D721Med (cell line): ENCODE measurements at regions not wholly inside any gene's neighbourhood (a gene's known extent, or its start where the extent isn't known, plus 50 kb on each side); places are given as distances from the start of the nearest gene placed in this dataset.

Experiments used
- DNase-seq: peaks from one replicate; pipeline ENCODE4 v3.0.0; 2011; ENCODE audit warnings: low spot score; ENCODE audit not compliant: insufficient read length
- FAIRE-seq: peaks from 2 replicates; lab custom pipeline; 2011; peaks lifted over from hg19 to GRCh38; lab: Jason Lieb, UNC
- CTCF ChIP-seq: IDR thresholded peaks from 2 replicates; pipeline ENCODE4 v1.5.1; 2012; ENCODE audit warnings: mild to moderate bottlenecking, control low read depth; ENCODE audit not compliant: insufficient read depth; ENCODE audit errors: missing control alignments

- FAIRE-seq (no peak), DNase-seq (no peak)
- TF ChIP-seq CTCF, result no peak
Measured at GRCh38 chr11:129324533-129325175, 51.0 kb upstream of the BARX2 start.

DNA sequence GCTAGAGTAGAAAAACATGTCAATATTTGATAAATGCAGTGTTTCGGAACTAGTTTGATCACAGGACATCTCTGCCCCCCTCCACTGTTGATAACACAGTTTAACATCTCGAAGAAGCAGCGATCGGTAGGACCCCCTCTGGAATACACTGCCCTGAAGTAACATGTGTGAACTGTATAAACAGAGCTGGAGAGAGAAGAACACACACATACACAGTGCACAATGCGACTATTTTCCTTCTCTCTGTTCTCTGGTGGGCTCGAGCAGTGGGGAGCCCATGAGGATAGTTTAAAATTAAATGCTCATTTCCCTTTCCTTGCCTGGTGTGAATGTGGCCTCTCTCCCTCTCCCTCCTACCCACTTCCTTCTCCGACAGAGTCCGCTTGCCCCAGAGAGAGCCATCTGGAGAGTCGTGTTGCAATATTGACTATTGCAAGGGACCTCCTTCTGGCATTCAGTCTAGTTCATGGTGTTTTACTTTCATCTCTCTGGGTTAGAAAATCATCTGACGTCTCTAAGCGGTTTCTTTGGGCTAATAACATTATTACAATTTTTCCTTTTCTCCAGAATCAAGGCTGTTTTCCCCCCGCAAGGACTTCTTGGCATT, 51.6 kb upstream of the BARX2 start:
- FAIRE-seq (no peak), DNase-seq (no peak)
- no peak for TF ChIP-seq CTCF

GRCh38 chr11:129322941-129323340, 52.7 kb upstream of the BARX2 start:
- no peak for TF ChIP-seq CTCF

DNA sequence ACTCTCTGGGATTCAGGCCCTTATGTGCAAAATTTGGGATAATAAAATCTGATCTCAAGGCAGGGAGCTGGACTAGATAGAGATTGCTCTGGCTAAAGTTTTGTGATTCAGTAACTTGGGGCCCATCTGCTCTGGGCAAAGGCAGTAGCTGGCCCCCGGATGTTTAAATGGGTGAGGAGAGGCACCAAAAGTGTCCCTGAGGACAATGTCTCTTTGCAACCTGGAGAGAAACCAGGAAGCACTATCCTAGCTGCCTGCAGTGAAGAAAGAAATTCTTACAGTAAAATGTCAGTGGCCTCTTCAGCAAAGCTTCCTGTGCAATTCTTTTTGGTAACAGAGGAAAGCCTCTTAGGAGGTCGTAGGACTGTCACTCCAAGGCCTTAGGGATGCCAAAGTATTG, 54.6 kb upstream of the BARX2 start:
- DNase-seq (no peak), FAIRE-seq (no peak)
- no peak for TF ChIP-seq CTCF

More at GRCh38 chr11:129322941-129323340, 52.7 kb upstream of the BARX2 start:
- FAIRE-seq (no peak), DNase-seq (no peak)

DNA sequence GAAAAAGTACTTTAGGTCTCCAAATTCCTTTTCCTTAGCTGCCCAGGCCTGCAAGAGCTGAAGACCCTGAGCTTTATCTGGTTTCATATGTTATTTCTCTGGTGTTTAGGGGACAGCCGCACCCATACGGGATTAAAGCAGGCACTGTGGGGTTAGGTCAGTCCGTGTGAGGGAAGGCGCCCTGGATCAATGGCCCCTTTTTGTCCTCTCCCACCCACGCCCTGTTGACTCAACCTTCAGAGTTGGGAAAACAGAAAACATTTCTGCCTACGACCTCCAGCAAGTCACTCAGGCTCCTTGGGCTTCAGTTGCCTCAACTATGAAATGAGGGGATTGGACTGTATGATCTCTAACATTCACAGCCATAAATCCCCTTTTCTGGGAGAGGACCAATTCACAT, 55.2 kb upstream of the BARX2 start:
- DNase-seq, result no peak
- no peak for TF ChIP-seq CTCF
- FAIRE-seq, result no peak

DNA sequence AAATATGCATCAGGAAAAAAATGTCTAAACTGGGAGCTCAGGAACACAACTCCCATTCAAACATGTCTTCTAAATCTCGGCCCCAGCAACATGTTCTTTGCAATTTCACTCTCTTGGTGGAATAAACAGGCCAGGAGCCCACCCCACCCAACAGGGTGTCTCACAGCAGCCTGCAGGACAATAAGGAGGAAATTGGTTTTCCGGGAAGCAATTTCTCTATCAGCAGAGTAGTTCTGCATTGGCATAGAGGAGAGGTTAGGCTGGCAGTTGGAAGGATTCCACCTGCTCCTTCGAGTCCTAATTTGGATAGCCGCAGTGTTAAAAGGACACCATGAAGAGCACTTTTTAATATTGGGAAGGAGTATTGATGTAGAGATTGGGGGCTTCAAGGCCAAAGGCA, 55.9 kb upstream of the BARX2 start:
- TF ChIP-seq CTCF, result no peak

GRCh38 chr11:129319201-129319600, 56.4 kb upstream of the BARX2 start:
- FAIRE-seq (no peak), DNase-seq (no peak)
- no peak for TF ChIP-seq CTCF

More for the DNA sequence above, 55.9 kb upstream of the BARX2 start:
- DNase-seq (no peak), FAIRE-seq (no peak)
